Panc1 (cell line): ENCODE measurements at regions not wholly inside any gene's neighbourhood (a gene's known extent, or its start where the extent isn't known, plus 50 kb on each side); places are given as distances from the start of the nearest gene placed in this dataset.

Experiments
- POLR2AphosphoS5 ChIP-seq: IDR thresholded peaks from 2 replicates; pipeline ENCODE4 v1.6.1; 2012; ENCODE audit warnings: mild to moderate bottlenecking, low read depth, low read length, moderate library complexity
- TF ChIP-seq, protein P1 (sequence below): fragments of 450-650 bp; IDR thresholded peaks from 2 replicates; pipeline ENCODE4 v1.5.1; 2017; ENCODE audit warnings: mild to moderate bottlenecking

DNA sequence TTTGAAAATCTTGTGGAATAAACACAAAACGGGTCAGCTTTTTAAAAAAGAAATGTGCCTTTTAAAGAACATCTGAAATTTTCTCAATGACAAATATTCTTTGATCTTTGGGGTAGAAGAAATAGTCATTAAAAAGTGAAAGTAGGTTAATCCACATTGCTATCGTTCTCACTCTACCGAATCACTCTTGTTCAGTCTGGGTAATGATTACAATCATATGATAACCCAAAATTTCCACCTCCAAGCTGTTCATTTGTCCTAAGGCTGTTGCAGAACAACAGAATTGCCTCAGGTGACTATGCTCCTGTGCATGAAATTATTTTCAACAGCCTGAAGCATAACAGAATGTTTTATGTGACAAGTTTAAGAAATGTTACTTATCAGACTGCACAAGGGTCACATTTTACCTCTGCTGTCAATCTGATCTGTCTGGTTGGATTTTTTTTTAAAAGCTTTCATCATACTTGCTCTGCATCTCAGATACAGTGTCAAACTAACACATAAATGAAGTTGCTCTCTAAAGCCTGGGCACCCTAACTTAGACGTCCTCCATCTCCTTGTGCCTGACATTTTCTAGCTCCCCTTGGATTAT is 227.3 kb downstream of the LURAP1L start:
- TF ChIP-seq, protein P1, sequence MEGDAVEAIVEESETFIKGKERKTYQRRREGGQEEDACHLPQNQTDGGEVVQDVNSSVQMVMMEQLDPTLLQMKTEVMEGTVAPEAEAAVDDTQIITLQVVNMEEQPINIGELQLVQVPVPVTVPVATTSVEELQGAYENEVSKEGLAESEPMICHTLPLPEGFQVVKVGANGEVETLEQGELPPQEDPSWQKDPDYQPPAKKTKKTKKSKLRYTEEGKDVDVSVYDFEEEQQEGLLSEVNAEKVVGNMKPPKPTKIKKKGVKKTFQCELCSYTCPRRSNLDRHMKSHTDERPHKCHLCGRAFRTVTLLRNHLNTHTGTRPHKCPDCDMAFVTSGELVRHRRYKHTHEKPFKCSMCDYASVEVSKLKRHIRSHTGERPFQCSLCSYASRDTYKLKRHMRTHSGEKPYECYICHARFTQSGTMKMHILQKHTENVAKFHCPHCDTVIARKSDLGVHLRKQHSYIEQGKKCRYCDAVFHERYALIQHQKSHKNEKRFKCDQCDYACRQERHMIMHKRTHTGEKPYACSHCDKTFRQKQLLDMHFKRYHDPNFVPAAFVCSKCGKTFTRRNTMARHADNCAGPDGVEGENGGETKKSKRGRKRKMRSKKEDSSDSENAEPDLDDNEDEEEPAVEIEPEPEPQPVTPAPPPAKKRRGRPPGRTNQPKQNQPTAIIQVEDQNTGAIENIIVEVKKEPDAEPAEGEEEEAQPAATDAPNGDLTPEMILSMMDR = no peak
- TF ChIP-seq POLR2AphosphoS5 = no peak
